LHCN-M2 (cell line): ENCODE measurements at regions not wholly inside any gene's neighbourhood (a gene's known extent, or its start where the extent isn't known, plus 50 kb on each side); places are given as distances from the start of the nearest gene placed in this dataset.

Source experiments
- DNase-seq: peaks from one replicate; pipeline ENCODE4 v3.0.0-alpha.2; 2012; ENCODE audit warnings: low read depth

- DNase-seq = no peak
Observed at GRCh38 chr18:51398104-51398503, 200.6 kb upstream of the MEX3C start.

DNA sequence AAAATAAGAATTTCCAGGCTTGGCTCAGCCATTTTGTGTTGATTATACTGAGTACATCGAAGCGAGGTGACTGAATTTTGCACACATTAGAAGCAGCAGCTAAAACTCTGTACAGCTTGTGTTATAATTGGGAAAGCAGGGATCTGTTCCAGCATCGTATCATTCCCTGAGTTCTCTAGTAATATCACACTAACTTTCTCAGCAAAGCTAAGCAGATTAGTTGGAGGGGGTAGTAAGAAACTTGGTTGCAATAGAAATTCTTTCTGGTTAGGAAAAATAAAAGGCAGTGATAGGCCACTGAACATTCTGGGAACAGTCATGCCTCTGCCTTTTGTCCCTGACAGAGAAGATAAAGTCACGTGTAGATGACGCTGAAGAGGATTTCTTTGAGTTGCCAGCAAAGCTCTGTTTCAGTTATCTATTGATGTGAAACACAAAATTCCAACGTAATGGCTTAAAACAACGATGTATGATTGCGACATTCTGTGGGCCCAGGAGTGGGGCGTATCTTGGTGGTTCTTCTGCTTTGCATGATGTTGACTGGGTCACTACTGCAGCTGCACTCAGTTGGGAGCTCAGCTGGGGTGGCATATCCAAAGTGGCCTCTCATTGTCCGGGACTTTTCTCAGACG, 202.1 kb upstream of the MEX3C start:
- DNase-seq = no peak

DNA sequence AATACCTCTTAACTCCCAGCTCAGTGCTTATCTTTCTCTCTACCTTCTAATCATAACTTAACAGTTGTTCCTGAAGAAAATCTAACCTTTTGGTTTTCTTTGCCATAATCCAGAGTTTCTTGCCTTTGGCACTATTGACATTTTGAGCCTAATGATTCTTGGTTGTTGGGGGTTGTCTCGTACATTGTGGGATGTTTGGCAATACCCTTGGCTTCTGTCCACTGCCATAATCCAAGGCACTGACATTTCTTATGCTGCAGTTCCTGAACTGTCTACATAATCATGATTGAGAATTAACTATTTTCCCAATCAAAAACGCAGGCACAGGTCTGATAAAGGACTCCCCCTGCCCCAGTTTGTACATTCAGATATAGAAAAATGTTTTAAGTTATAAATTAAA, 203.2 kb upstream of the MEX3C start:
- no peak for DNase-seq

GRCh38 chr18:51401912-51402311, 204.4 kb upstream of the MEX3C start:
- DNase-seq = no peak

- no peak for DNase-seq
Observed at GRCh38 chr18:51404620-51405019, 207.1 kb upstream of the MEX3C start.

- no peak for DNase-seq
Observed at GRCh38 chr18:51405683-51406477, 208.4 kb upstream of the MEX3C start.

GRCh38 chr18:51417643-51418483, 220.4 kb upstream of the MEX3C start:
- no peak for DNase-seq

DNA sequence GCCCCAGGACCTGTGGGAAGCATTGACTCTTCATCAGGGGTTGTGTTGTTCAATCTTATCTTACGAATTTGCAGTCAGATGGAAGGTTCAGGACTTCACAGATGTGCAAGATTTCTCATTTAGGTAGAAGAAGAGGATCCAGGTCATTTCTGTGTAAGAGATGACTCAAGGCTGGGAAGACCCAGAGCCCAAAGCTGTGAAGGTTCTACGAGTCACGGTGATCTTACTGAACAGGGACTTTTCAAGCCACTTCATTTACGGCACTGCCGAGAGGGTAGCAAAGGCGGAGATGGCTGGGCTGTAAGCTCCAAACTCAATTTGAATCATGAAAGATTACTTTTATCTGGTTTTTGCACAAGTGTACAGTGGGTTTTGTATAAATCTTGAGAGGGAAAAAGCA, 228.0 kb upstream of the MEX3C start:
- no peak for DNase-seq

DNA sequence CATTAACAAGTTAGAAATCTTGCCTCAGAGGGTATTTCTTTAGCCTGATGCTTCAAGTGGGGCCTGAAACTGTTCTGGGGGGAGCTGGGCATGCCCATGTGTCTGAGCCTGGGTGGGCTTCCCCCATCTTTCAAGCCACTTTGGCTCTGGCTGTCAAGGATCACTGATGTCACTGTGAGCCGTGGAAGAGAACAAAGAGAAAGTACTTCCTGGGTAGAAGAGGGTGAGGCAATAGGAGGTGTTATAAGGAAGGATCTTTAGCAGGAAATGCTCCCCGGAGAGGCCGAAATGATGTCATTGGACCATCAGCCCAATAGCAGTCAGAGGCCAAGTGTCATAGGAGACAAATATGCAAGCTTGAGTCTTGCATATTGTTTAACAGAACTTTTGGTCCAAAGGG, 228.4 kb upstream of the MEX3C start:
- DNase-seq = no peak

GRCh38 chr18:51426996-51427395, 229.5 kb upstream of the MEX3C start:
- DNase-seq = no peak

GRCh38 chr18:51429644-51430043, 232.2 kb upstream of the MEX3C start:
- no peak for DNase-seq

DNA sequence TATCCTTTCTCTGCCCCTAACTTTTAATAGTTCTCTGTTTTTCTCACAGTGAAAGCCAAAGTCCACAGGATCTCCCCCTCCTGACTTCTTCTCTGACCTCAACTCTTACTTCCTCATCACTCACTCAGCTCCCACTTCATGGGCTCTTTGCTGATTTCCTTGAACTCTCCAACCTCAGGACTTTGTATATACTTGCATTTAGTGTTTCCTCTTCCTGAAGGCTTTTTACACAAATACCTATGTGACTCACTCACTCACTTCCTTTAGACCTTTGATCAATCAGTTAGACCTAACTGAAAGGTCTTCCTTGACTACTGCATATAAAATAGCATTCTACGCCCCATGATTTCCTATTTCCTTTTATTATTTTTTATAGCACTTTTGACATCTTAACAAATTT, 233.1 kb upstream of the MEX3C start:
- no peak for DNase-seq

GRCh38 chr18:51433296-51433695, 235.8 kb upstream of the MEX3C start:
- DNase-seq = no peak

- no peak for DNase-seq
Observed at GRCh38 chr18:51433881-51434280, 236.4 kb upstream of the MEX3C start.

DNA sequence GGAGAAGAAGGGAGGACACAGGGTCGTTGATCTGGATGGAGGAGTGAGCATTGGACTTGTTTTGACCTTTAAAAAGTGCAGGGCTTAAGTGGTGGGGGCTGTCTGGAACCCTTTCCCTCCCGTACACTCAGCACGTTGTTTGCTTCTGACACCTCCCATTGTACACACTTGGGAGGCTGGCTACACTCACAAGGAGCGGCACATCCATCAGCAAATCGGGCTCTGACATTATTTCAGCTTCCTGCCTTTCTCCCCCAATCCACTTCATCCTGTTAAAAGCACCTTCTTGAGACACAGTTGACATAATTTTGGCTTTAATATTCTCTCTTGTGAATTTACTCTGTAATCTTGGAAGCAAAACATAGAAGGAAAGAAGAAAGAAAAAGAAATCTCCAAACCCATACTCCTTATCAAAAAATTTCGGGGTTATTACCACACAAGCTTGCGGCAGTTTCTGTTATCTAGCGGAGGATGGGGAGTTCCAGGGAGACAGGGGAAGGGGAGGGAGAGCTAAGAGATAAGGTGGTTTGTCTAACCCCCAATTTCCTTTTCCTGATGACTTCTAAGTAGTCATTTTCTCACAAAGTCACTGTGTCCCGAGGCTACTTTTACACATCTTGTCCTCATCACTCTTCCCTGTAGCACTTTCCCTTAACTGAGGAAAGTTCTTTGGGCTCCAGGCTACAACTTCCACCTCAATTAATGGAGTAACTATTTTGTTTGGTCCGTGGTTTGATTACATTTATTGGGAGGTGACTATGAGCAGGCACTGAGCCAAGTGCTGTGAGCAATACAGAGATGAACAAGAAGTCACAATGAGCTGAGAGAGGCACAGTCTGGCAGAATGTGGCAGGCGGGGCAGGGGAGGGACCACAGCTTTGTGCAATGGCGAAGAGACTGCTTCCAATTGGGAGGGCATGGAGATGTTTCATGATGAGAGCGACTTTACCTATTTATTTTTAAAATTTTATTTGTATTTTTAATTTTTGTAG, 240.1 kb upstream of the MEX3C start:
- no peak for DNase-seq

DNA sequence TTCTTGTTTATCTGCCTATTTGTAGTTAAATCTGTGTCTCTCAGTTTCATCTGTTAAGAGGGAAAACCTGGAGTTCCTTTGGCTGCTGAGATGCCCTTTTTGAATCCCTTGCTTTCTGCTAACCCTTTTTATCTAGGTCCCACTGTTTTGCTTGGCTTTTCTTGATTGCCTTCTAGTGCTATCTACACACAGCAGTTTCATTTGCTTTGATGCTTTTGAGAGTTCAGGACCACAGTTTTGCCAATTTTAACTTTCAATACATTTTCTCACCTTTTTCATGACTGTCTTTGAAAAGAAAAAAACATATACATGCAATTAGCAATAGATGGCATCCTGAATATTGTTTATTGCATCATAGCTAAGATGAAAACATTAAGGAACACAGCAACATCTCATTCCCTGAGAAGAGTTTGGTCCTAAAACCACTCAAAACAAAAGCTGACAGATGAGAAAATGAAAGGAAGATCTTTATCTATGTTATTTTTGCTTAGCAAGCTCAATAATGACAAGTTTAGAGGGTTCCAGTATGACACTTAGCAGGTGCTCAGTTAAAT, 241.4 kb upstream of the MEX3C start:
- no peak for DNase-seq

GRCh38 chr18:51442012-51442411, 244.5 kb upstream of the MEX3C start:
- no peak for DNase-seq

DNA sequence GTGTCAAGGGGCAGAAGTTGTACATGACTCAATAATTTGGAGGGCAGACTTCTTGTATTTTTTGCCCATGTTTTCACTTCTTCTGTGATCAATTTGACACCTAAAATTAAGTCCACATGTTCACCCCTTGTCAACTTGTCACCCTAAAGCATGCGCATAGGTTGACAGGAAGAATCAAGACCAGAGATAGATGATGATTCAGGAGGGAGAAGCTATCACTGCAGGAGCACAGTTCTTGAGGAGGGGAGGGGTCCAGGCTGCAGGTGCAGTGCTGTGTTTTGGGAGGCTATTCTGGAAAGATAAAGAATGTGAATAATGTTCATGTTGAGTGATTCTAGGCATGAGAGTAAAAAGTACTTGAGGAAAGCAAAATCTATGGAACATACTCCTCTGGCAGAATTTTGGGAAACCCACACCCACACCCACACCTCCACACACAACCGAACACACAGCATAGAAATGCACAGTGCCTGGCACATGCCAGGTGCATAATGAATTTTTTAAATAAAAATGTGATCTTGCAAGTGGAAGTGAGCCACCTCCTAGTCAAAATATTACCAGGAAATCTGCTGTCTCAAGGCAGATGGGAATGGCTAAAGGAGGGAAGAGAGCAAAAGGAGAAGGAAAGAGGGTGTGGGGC, 249.2 kb upstream of the MEX3C start:
- no peak for DNase-seq

- no peak for DNase-seq
Observed at GRCh38 chr18:51447351-51448342, 250.2 kb upstream of the MEX3C start.
